Esophagus (tissue), 2 donors: ENCODE measurements at regions not wholly inside any gene's neighbourhood (a gene's known extent, or its start where the extent isn't known, plus 50 kb on each side); places are given as distances from the start of the nearest gene placed in this dataset.

Source experiments
- H3K27ac ChIP-seq, 2 donors: one replicate each; pipeline ENCODE4 v1.5.1; 2013; ENCODE audit warnings: low read depth in 2 of 2, mild to moderate bottlenecking in 2 of 2, inconsistent platforms in 1 of 2, low read length in 1 of 2, moderate library complexity in 1 of 2
- H3K27me3 ChIP-seq, 2 donors: one replicate each; pipeline ENCODE4 v1.6.1; 2013; ENCODE audit warnings: low read length in 2 of 2, control low read depth in 1 of 2, mild to moderate bottlenecking in 1 of 2; ENCODE audit not compliant: insufficient read depth in 2 of 2, control insufficient read depth in 1 of 2
- H3K36me3 ChIP-seq, 2 donors: one replicate each; pipeline ENCODE4 v1.6.1; 2013; ENCODE audit warnings: low read length in 1 of 2; ENCODE audit not compliant: control insufficient read depth in 2 of 2, insufficient read depth in 2 of 2
- H3K4me1 ChIP-seq, 2 donors: one replicate each; pipeline ENCODE4 v1.6.1; 2013; ENCODE audit warnings: low read length in 1 of 2; ENCODE audit not compliant: control insufficient read depth in 2 of 2, insufficient read depth in 2 of 2
- H3K4me3 ChIP-seq, 2 donors: one replicate each; pipeline ENCODE4 v1.5.1; 2013; ENCODE audit warnings: low read length in 2 of 2, mild to moderate bottlenecking in 2 of 2, low read depth in 1 of 2, moderate library complexity in 1 of 2
- H3K9me3 ChIP-seq, 2 donors: one replicate each; pipeline ENCODE4 v1.6.1; 2013; ENCODE audit warnings: mild to moderate bottlenecking in 2 of 2, low read depth in 1 of 2, low read length in 1 of 2, moderate library complexity in 1 of 2; ENCODE audit not compliant: control insufficient read depth in 2 of 2, insufficient read depth in 1 of 2
- WGBS, 2 donors: extraction: QIAGEN DNeasy Blood & Tissue Kit; methylation state at CpG; one replicate each; pipeline ENCODE4 v1.1.7; 2013; 5-methylcytosine and 5-hydroxymethylcytosine counted together
- donor health status: healthy with polysubstance abuse.
- donor health status: Bipolar disorder and iron deficiency.

DNA sequence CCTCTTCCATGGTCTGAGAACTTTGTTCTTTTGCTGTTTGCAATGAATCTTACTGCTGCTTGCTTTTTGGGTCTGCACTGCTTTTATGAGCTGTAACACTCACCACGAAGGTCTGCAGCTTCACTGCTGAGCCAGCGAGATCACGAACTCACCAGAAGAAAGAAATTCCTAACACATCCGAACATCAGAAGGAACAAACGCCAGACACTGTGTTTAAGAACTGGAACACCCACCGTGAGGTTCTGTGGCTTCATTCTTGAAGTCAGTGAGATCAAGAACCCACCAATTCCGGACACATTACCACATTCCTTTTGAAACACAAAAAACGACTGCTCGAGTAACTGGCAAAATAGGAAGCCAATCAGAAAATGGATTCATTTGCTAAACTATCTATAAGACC lies 471.8 kb downstream of the TFAP2A start:
- WGBS, 2 donors: 91 to 92% methylated on average over 9 of the region's 9 CpGs
- no peak overlapping the region for H3K27ac ChIP-seq
- H3K36me3 ChIP-seq: no peaks in the 10 kb centered on the region
- H3K4me3 ChIP-seq: no peak overlapping the region
- H3K9me3 ChIP-seq: no peaks in the 10 kb centered on the region
- H3K27me3 ChIP-seq: no peaks in the 10 kb centered on the region
- no peaks in the 10 kb centered on the region for H3K4me1 ChIP-seq

DNA sequence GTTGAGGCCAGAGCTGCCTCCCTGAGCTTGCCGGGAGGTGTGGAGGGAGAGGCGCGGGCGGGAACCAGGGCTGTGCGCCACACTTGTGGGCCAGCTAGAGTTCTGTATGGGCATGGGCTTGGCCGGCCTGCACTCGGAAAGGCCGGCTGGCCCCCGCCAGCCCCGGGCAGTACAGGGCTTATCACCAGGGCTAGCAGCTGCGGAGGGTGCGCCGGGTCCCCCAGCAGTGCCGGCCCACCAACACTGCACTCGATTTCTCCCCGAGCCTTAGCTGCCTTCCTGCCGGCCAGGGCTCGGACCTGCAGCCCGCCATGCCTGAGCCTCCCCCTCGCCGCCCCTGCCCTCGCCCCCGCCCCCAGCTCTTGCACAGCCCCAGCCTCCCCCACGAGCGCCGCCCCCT lies 472.7 kb downstream of the TFAP2A start:
- Histone ChIP-seq H3K9me3 (no peaks in the 10 kb centered on the region), H3K27ac (no peak overlapping the region), H3K27me3 (no peaks in the 10 kb centered on the region), H3K4me3 (no peak overlapping the region), H3K36me3 (no peaks in the 10 kb centered on the region), H3K4me1 (no peaks in the 10 kb centered on the region)
- 95 to 96% methylated on average over 26 of the region's 26 CpGs for WGBS, 2 donors

DNA sequence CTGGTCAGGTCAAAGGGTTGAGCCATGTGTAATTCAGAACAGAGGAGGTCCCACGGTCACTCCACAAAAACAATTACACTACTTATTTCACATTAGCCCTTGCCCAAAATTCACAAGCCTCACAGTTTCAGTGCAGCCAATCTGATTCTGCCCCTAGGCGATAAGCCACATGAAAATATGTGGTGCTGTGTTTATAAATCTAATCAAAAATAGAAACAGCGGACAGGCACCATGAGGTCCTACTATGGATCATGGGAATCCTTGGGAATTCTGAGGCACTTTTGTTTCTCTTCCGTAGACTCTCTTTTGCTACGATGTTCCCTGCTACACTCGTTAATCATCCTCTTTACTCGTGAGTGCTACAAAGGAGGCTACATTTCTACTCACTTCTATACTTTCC lies 476.1 kb downstream of the TFAP2A start:
- H3K4me1 ChIP-seq: no peaks in the 10 kb centered on the region
- no peaks in the 10 kb centered on the region for H3K36me3 ChIP-seq
- no peaks in the 10 kb centered on the region for H3K9me3 ChIP-seq
- H3K27ac ChIP-seq: no peak overlapping the region
- H3K27me3 ChIP-seq: no peaks in the 10 kb centered on the region
- H3K4me3 ChIP-seq: no peak overlapping the region
- WGBS, 2 donors: 77 to 80% methylated on average over 7 of the region's 7 CpGs

GRCh38 chr6:9937031-9937763 lies 477.7 kb downstream of the TFAP2A start:
- Histone ChIP-seq H3K9me3 (no peaks in the 10 kb centered on the region), H3K36me3 (no peaks in the 10 kb centered on the region), H3K4me3 (no peak overlapping the region), H3K27ac (no peak overlapping the region), H3K27me3 (no peaks in the 10 kb centered on the region), H3K4me1 (no peaks in the 10 kb centered on the region)
- 61 to 67% methylated on average over 13 of the region's 13 CpGs for WGBS, 2 donors

GRCh38 chr6:9936551-9936950 lies 478.3 kb downstream of the TFAP2A start:
- no peaks in the 10 kb centered on the region for H3K4me1 ChIP-seq
- H3K27me3 ChIP-seq: no peaks in the 10 kb centered on the region
- no peaks in the 10 kb centered on the region for H3K36me3 ChIP-seq
- H3K9me3 ChIP-seq: no peaks in the 10 kb centered on the region
- 81% methylated on average over 7 of the region's 7 CpGs for WGBS, 2 donors
- H3K4me3 ChIP-seq: no peak overlapping the region
- H3K27ac ChIP-seq: no peak overlapping the region

DNA sequence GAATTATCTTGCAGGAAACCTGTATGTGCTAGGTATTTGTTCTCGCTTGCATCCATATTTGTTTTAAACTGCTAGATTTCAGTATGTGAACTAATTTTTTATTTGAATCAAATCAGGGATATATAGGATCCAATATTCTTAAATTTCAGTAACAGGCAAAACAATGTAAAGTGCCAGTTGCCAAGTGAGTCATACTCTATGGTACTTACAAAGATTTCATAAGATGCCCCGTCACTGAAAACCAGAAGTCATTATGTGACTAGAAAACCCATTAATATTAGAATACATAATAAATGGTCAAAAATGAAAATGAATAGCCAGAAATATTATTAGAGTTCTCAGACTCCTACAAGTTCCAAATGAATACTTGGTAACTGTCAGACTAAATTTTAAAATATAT lies 481.2 kb downstream of the TFAP2A start:
- Histone ChIP-seq H3K27ac (no peak overlapping the region), H3K4me1 (no peaks in the 10 kb centered on the region), H3K27me3 (no peaks in the 10 kb centered on the region), H3K36me3 (no peaks in the 10 kb centered on the region), H3K4me3 (no peak overlapping the region), H3K9me3 (no peaks in the 10 kb centered on the region)
- 47 to 75% methylated on average over 2 of the region's 2 CpGs for WGBS, 2 donors

GRCh38 chr6:9927275-9927674 lies 487.6 kb downstream of the TFAP2A start:
- WGBS, 2 donors: 94 to 99% methylated on average over 1 of the region's 1 CpG

GRCh38 chr6:9924971-9925370 lies 489.9 kb downstream of the TFAP2A start:
- no peaks in the 10 kb centered on the region for H3K4me1 ChIP-seq
- no peak overlapping the region for H3K4me3 ChIP-seq
- no peaks in the 10 kb centered on the region for H3K9me3 ChIP-seq
- no peaks in the 10 kb centered on the region for H3K27me3 ChIP-seq
- WGBS, 2 donors: 76 to 79% methylated on average over 7 of the region's 7 CpGs
- H3K36me3 ChIP-seq: no peaks in the 10 kb centered on the region
- no peak overlapping the region for H3K27ac ChIP-seq

More at GRCh38 chr6:9927275-9927674, 487.6 kb downstream of the TFAP2A start:
- H3K27ac ChIP-seq: no peak overlapping the region
- H3K36me3 ChIP-seq: no peaks in the 10 kb centered on the region
- no peaks in the 10 kb centered on the region for H3K4me1 ChIP-seq
- no peaks in the 10 kb centered on the region for H3K9me3 ChIP-seq
- no peak overlapping the region for H3K4me3 ChIP-seq
- no peaks in the 10 kb centered on the region for H3K27me3 ChIP-seq

GRCh38 chr6:9921366-9921765 lies 493.5 kb downstream of the TFAP2A start:
- 69 to 75% methylated on average over 3 of the region's 3 CpGs for WGBS, 2 donors
- Histone ChIP-seq H3K4me3 (no peak overlapping the region), H3K27ac (no peak overlapping the region), H3K27me3 (no peaks in the 10 kb centered on the region), H3K4me1 (no peaks in the 10 kb centered on the region), H3K36me3 (no peaks in the 10 kb centered on the region), H3K9me3 (no peaks in the 10 kb centered on the region)

GRCh38 chr6:9914951-9915350 lies 499.9 kb downstream of the TFAP2A start:
- no peak overlapping the region for H3K27ac ChIP-seq
- no peaks in the 10 kb centered on the region for H3K36me3 ChIP-seq
- WGBS, 2 donors: 83 to 86% methylated on average over 5 of the region's 5 CpGs
- no peaks in the 10 kb centered on the region for H3K4me1 ChIP-seq
- no peaks in the 10 kb centered on the region for H3K27me3 ChIP-seq
- no peaks in the 10 kb centered on the region for H3K9me3 ChIP-seq
- no peak overlapping the region for H3K4me3 ChIP-seq
